ENCODE measurements at regions not wholly inside any gene's neighbourhood (a gene's known extent, or its start where the extent isn't known, plus 50 kb on each side); places are given as distances from the start of the nearest gene placed in this dataset.

GRCh38 chr13:109644956-109645355 lies 141.4 kb downstream of the IRS2 start:
- DNase-seq (ENCODE audit: low read depth in 3 of 3): no peak

- no peak for DNase-seq (ENCODE audit: low read depth in 3 of 3)
Observed at GRCh38 chr13:109644069-109644750, 142.2 kb downstream of the IRS2 start.

- no peak for DNase-seq (ENCODE audit: low read depth in 3 of 3)
Observed at GRCh38 chr13:109642358-109642757, 144.0 kb downstream of the IRS2 start.

- no peak for DNase-seq (ENCODE audit: low read depth in 3 of 3)
Observed at GRCh38 chr13:109636736-109637135, 149.6 kb downstream of the IRS2 start.

GRCh38 chr13:109631069-109631468 lies 155.3 kb downstream of the IRS2 start:
- no peak for DNase-seq (ENCODE audit: low read depth in 3 of 3)

GRCh38 chr13:109630271-109630670 lies 156.1 kb downstream of the IRS2 start:
- DNase-seq (ENCODE audit: low read depth in 3 of 3): no peak

- DNase-seq (ENCODE audit: low read depth in 3 of 3): no peak
Observed at GRCh38 chr13:109629737-109630136, 156.6 kb downstream of the IRS2 start.

- DNase-seq (ENCODE audit: low read depth in 3 of 3): no peak
Observed at GRCh38 chr13:109628251-109628699, 158.1 kb downstream of the IRS2 start.

GRCh38 chr13:109627649-109628048 lies 158.7 kb downstream of the IRS2 start:
- no peak for DNase-seq (ENCODE audit: low read depth in 3 of 3)

GRCh38 chr13:109626386-109627171 lies 159.8 kb downstream of the IRS2 start:
- DNase-seq (ENCODE audit: low read depth in 3 of 3): no peak

- DNase-seq (ENCODE audit: low read depth in 3 of 3): no peak
Observed at GRCh38 chr13:109625156-109625555, 161.2 kb downstream of the IRS2 start.

- no peak for DNase-seq (ENCODE audit: low read depth in 3 of 3)
Observed at GRCh38 chr13:109622006-109622405, 164.4 kb downstream of the IRS2 start.

- no peak for DNase-seq (ENCODE audit: low read depth in 3 of 3)
Observed at GRCh38 chr13:109615721-109616420, 170.5 kb downstream of the IRS2 start.

- DNase-seq (ENCODE audit: low read depth in 3 of 3): no peak
Observed at GRCh38 chr13:109611912-109612691, 174.3 kb downstream of the IRS2 start.

GRCh38 chr13:109610517-109610916 lies 175.9 kb downstream of the IRS2 start:
- DNase-seq (ENCODE audit: low read depth in 3 of 3): peak; percentile 2 to 10 (median 4)

GRCh38 chr13:109608503-109608902 lies 177.9 kb downstream of the IRS2 start:
- no peak for DNase-seq (ENCODE audit: low read depth in 3 of 3)

- no peak for DNase-seq (ENCODE audit: low read depth in 3 of 3)
Observed at GRCh38 chr13:109608059-109608458, 178.3 kb downstream of the IRS2 start.

GRCh38 chr13:109606520-109606919 lies 179.9 kb downstream of the IRS2 start:
- no peak for DNase-seq (ENCODE audit: low read depth in 3 of 3)

- no peak for DNase-seq (ENCODE audit: low read depth in 3 of 3)
Observed at GRCh38 chr13:109605846-109606245, 180.5 kb downstream of the IRS2 start.

- no peak for DNase-seq (ENCODE audit: low read depth in 3 of 3)
Observed at GRCh38 chr13:109604894-109605293, 181.5 kb downstream of the IRS2 start.

- DNase-seq (ENCODE audit: low read depth in 3 of 3): no peak
Observed at GRCh38 chr13:109602356-109602755, 184.0 kb downstream of the IRS2 start.

Measured in stimulated activated CD4-positive, alpha-beta T cell treated with anti-CD3 and anti-CD28 coated beads, TNF-alpha, amount 100 ng/mL, for 48 hours (primary cell).